H1 (cell line): ENCODE measurements at regions not wholly inside any gene's neighbourhood (a gene's known extent, or its start where the extent isn't known, plus 50 kb on each side); places are given as distances from the start of the nearest gene placed in this dataset.

Experiments
- CTCF ChIA-PET: fragments of 300-600 bp; sonication (Branson Sonifier 250); formaldehyde crosslinking; loops from one replicate; lab custom pipeline; 2021; ENCODE audit not compliant: partially characterized antibody; lab: Charles Lee
- POLR2A ChIA-PET: fragments of 300-600 bp; sonication (Branson Sonifier 250); formaldehyde crosslinking; loops from one replicate; lab custom pipeline; 2021; ENCODE audit warnings: inconsistent platforms; ENCODE audit not compliant: partially characterized antibody; lab: Charles Lee
- DNase-seq, 2 experiments: peaks; one replicate each; pipeline versions ENCODE4 v3.0.0 to v3.0.0-alpha.2; 2010 to 2022; ENCODE audit warnings: low spot score in 2 of 2, low read depth in 1 of 2, mixed read lengths in 1 of 2
- FAIRE-seq: peaks from 2 replicates; lab custom pipeline; 2011; peaks lifted over from hg19 to GRCh38; lab: Jason Lieb, UNC
- H2AFZ ChIP-seq: 2 replicates; pipeline ENCODE4 v1.8.1; 2012; ENCODE audit warnings: low read length, inconsistent platforms
- H2AK5ac ChIP-seq: 2 replicates; pipeline ENCODE4 v1.6.1; 2013; ENCODE audit warnings: low read depth, low read length
- H2BK120ac ChIP-seq: replicated peaks from 2 replicates; pipeline ENCODE3; 2013; ENCODE audit warnings: low read depth, low read length, inconsistent platforms
- H2BK12ac ChIP-seq: 2 replicates; pipeline ENCODE4 v1.6.1; 2013; ENCODE audit warnings: low read depth, low read length
- H2BK15ac ChIP-seq: 2 replicates; pipeline ENCODE4 v1.6.1; 2013; ENCODE audit warnings: low read length
- H2BK20ac ChIP-seq: 2 replicates; pipeline ENCODE4 v1.6.1; 2013; ENCODE audit warnings: low read length
- H2BK5ac ChIP-seq: 2 replicates; pipeline ENCODE4 v1.6.1; 2013; ENCODE audit warnings: low read depth, low read length
- H3K14ac ChIP-seq: 2 replicates; pipeline ENCODE4 v1.6.1; 2013; ENCODE audit warnings: inconsistent platforms; ENCODE audit not compliant: insufficient read length
- H3K18ac ChIP-seq: 2 replicates; pipeline ENCODE4 v1.6.1; 2013; ENCODE audit warnings: low read length; ENCODE audit errors: extremely low read depth
- H3K23ac ChIP-seq: 2 replicates; pipeline ENCODE4 v1.6.1; 2013; ENCODE audit warnings: inconsistent platforms; ENCODE audit not compliant: insufficient read length
- H3K23me2 ChIP-seq: 2 replicates; pipeline ENCODE4 v1.6.1; 2013; ENCODE audit warnings: low read depth, low read length
- H3K27ac ChIP-seq: 2 replicates; pipeline ENCODE4 v1.6.1; 2011; ENCODE audit warnings: low read depth, low read length, inconsistent platforms
- H3K27me3 ChIP-seq, 4 experiments: replicated peaks in 1 of 4; 1 replicate in 1 of 4; 2 replicates in 3 of 4; pipeline versions ENCODE4 v1.6.1 to v1.8.1; 2011 to 2013; ENCODE audit warnings: low read length in 3 of 4, mild to moderate bottlenecking in 3 of 4, inconsistent platforms in 2 of 4, mixed read lengths in 2 of 4, moderate library complexity in 1 of 4; ENCODE audit not compliant: control insufficient read depth in 3 of 4, insufficient read depth in 3 of 4; ENCODE audit errors: extremely low read depth in 1 of 4
- H3K36me3 ChIP-seq, 4 experiments: 2 replicates each; pipeline versions ENCODE4 v1.6.1 to v1.8.1; 2011 to 2013; ENCODE audit warnings: mild to moderate bottlenecking in 4 of 4, low read length in 3 of 4, moderate library complexity in 2 of 4, control low read depth in 1 of 4, inconsistent platforms in 1 of 4; ENCODE audit not compliant: insufficient read depth in 4 of 4, control insufficient read depth in 2 of 4
- H3K4ac ChIP-seq: replicated peaks from 2 replicates; pipeline ENCODE3; 2013; ENCODE audit warnings: low read length, low read depth, mixed read lengths, inconsistent platforms; ENCODE audit not compliant: insufficient read length
- H3K4me1 ChIP-seq, 4 experiments: replicated peaks in 1 of 4; 1 replicate in 1 of 4; 2 replicates in 3 of 4; pipeline versions ENCODE4 v1.6.1 to v1.8.1; 2011 to 2013; ENCODE audit warnings: low read length in 3 of 4, inconsistent platforms in 2 of 4, mixed read lengths in 1 of 4; ENCODE audit not compliant: insufficient read depth in 4 of 4, control insufficient read depth in 3 of 4
- H3K4me2 ChIP-seq, 2 experiments: 2 replicates each; pipeline versions ENCODE4 v1.6.1 to v1.8.1; 2011 to 2013; ENCODE audit warnings: low read depth in 2 of 2, low read length in 2 of 2, control low read depth in 1 of 2, inconsistent platforms in 1 of 2, mild to moderate bottlenecking in 1 of 2; ENCODE audit not compliant: insufficient read depth in 1 of 2
- H3K4me3 ChIP-seq, 4 experiments: fragments of 200-600, 300-600 bp in 1 of 4; sonication (generic), shearing (Covaris generic), sonication (Bioruptor Twin) in 1 of 4; 2 replicates each; pipeline versions ENCODE4 v1.5.1 to v1.8.1; 2011 to 2016; ENCODE audit warnings: low read length in 4 of 4, low read depth in 3 of 4, control low read depth in 2 of 4, inconsistent platforms in 2 of 4, mild to moderate bottlenecking in 2 of 4, mixed read lengths in 1 of 4, moderate library complexity in 1 of 4; ENCODE audit not compliant: insufficient read depth in 2 of 4; ENCODE audit errors: extremely low read depth in 1 of 4
- H3K56ac ChIP-seq: replicated peaks from 2 replicates; pipeline ENCODE3; 2013; ENCODE audit warnings: low read depth, mild to moderate bottlenecking, mixed read lengths, low read length, inconsistent platforms; ENCODE audit not compliant: insufficient read length
- H3K79me1 ChIP-seq: 2 replicates; pipeline ENCODE4 v1.6.1; 2013; ENCODE audit warnings: low read depth, low read length, control low read depth
- H3K79me2 ChIP-seq, 2 experiments: 2 replicates each; pipeline versions ENCODE4 v1.6.1 to v1.8.1; 2012 to 2013; ENCODE audit warnings: low read length in 2 of 2, mild to moderate bottlenecking in 2 of 2, inconsistent platforms in 1 of 2; ENCODE audit not compliant: insufficient read depth in 2 of 2, control insufficient read depth in 1 of 2
- H3K9ac ChIP-seq, 4 experiments: replicated peaks in 1 of 4; 1 replicate in 1 of 4; 2 replicates in 3 of 4; pipeline versions ENCODE4 v1.6.1 to v1.8.1; 2011 to 2013; ENCODE audit warnings: low read depth in 3 of 4, low read length in 3 of 4, control low read depth in 2 of 4, mild to moderate bottlenecking in 2 of 4, moderate library complexity in 2 of 4, inconsistent platforms in 1 of 4; ENCODE audit errors: extremely low read depth in 1 of 4
- H3K9me3 ChIP-seq, 2 experiments: 2 replicates each; pipeline versions ENCODE4 v1.6.1 to v1.8.1; 2012 to 2013; ENCODE audit warnings: mild to moderate bottlenecking in 2 of 2, moderate library complexity in 2 of 2, control low read depth in 1 of 2, inconsistent platforms in 1 of 2, low read depth in 1 of 2, low read length in 1 of 2, mixed read lengths in 1 of 2; ENCODE audit not compliant: insufficient read depth in 2 of 2
- H4K20me1 ChIP-seq, 2 experiments: replicated peaks in 1 of 2; 2 replicates each; pipeline versions ENCODE3 to v1.8.1; 2011 to 2013; ENCODE audit warnings: inconsistent platforms in 2 of 2, low read length in 2 of 2, mild to moderate bottlenecking in 1 of 2; ENCODE audit not compliant: insufficient read depth in 2 of 2, control insufficient read depth in 1 of 2
- H4K5ac ChIP-seq: 2 replicates; pipeline ENCODE4 v1.6.1; 2013; ENCODE audit warnings: low read length, low read depth, mixed read lengths, inconsistent platforms; ENCODE audit not compliant: insufficient read length
- H4K8ac ChIP-seq: 2 replicates; pipeline ENCODE4 v1.8.0; 2013; ENCODE audit warnings: mild to moderate bottlenecking, moderate library complexity, low read length, inconsistent platforms; ENCODE audit not compliant: insufficient read depth; ENCODE audit errors: extremely low read depth
- H4K91ac ChIP-seq: replicated peaks from 2 replicates; pipeline ENCODE3; 2013; ENCODE audit warnings: low read length, mixed read lengths, inconsistent platforms; ENCODE audit not compliant: insufficient read length
- BACH1 ChIP-seq: IDR thresholded peaks from 2 replicates; pipeline ENCODE4 v1.6.1; 2012; ENCODE audit warnings: low read length, improper control_type of control experiment
- CBX8 ChIP-seq: fragments of 300-800, 300-1000 bp; sonication (generic); IDR thresholded peaks from 2 replicates; pipeline ENCODE4 v1.7.1; 2016; ENCODE audit warnings: low read depth, low read length, borderline replicate concordance
- CREB1 ChIP-seq: IDR thresholded peaks from 2 replicates; pipeline ENCODE4 v1.6.1; 2012; ENCODE audit warnings: inconsistent platforms
- GABPA ChIP-seq: IDR thresholded peaks from 2 replicates; pipeline ENCODE4 v1.6.1; 2011; ENCODE audit warnings: mild to moderate bottlenecking, low read length, moderate library complexity, borderline replicate concordance; ENCODE audit not compliant: insufficient read depth
- GTF2F1 ChIP-seq: IDR thresholded peaks from 2 replicates; pipeline ENCODE4 v1.6.1; 2012; ENCODE audit warnings: low read depth, low read length, improper control_type of control experiment, borderline replicate concordance
- KDM4A ChIP-seq: IDR thresholded peaks from one replicate; pipeline ENCODE4 v1.7.1; 2012; ENCODE audit warnings: low read depth, mild to moderate bottlenecking, moderate library complexity, low read length, inconsistent platforms; ENCODE audit not compliant: severe bottlenecking
- KDM5A ChIP-seq: fragments of 200-600 bp; IDR thresholded peaks from 2 replicates; pipeline ENCODE4 v1.7.1; 2012; ENCODE audit warnings: mild to moderate bottlenecking, low read length, inconsistent platforms, mixed read lengths
- NANOG ChIP-seq: IDR thresholded peaks from 2 replicates; pipeline ENCODE4 v1.6.1; 2011; ENCODE audit warnings: low read length, low read depth, mild to moderate bottlenecking, inconsistent platforms; ENCODE audit not compliant: insufficient read depth, poor library complexity, severe bottlenecking
- NRF1 ChIP-seq: IDR thresholded peaks from 2 replicates; pipeline ENCODE4 v1.6.1; 2011; ENCODE audit warnings: mild to moderate bottlenecking, low read depth, low read length, improper control_type of control experiment
- POLR2A ChIP-seq, 2 experiments: IDR thresholded peaks; 1 replicate in 1 of 2; 2 replicates in 1 of 2; pipeline ENCODE4 v1.6.1; 2011; ENCODE audit warnings: low read depth in 2 of 2, low read length in 2 of 2, mild to moderate bottlenecking in 2 of 2; ENCODE audit errors: control extremely low read depth in 1 of 2
- SP4 ChIP-seq: IDR thresholded peaks from 2 replicates; pipeline ENCODE4 v1.6.1; 2012; ENCODE audit warnings: low read length, inconsistent platforms
- WGBS, 2 experiments: shearing (Covaris generic) in 1 of 2; methylation state at CpG; one replicate each; pipeline versions ENCODE4 v1.1.6 to v1.1.7; 2013 to 2015; ENCODE audit warnings: low lambda C conversion rate in 2 of 2, mixed read lengths in 2 of 2, inconsistent platforms in 1 of 2, low coverage in 1 of 2, missing lambda C conversion rate in 1 of 2; ENCODE audit not compliant: insufficient replicate concordance in 2 of 2, insufficient coverage in 1 of 2, insufficient read length in 1 of 2; ENCODE audit errors: extremely low coverage in 1 of 2, missing lambda C conversion rate in 1 of 2; 5-methylcytosine and 5-hydroxymethylcytosine counted together
- TF ChIP-seq, protein P1 (sequence below): IDR thresholded peaks from 2 replicates; pipeline ENCODE4 v1.6.1; 2011; ENCODE audit warnings: low read length, improper control_type of control experiment

DNA sequence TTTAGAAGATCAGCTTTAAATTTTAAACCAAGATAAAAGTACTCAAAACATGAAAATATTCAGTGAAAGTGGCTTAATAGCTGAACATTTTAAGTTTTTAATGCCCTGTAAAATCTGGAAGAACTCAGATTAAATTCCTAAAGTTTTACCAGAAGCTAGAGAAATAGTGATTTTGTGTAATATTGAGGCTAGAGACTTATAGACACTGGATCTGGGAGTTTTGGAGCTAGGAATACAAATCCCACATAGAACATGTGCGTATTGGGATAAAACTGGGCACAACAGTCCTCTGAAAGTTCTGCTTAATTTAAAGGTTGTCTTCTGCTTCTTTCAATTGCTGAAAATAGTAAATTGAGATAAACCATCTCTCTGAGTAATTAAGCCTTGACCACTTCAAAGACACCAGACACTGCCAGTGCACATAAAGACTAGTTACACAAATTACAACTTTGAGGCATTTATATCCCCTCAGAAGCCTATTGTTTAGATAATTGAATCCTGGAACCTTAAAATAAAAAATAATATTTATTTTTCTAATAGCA, 1382.5 kb downstream of the OTOL1 start:
- Histone ChIP-seq H3K56ac (no peak overlapping the region), H3K18ac (no peak overlapping the region), H3K79me2 (no peaks in the 10 kb centered on the region), H3K79me1 (no peaks in the 10 kb centered on the region), H3K4me2 (no peak overlapping the region), H3K23ac (no peak overlapping the region), H2BK20ac (no peak overlapping the region), H2BK12ac (no peak overlapping the region), H3K27me3 (no peaks in the 10 kb centered on the region), H3K4me1 (no peaks in the 10 kb centered on the region), H2BK120ac (no peak overlapping the region), H3K9ac (no peak overlapping the region), H3K23me2 (no peaks in the 10 kb centered on the region), H3K4me3 (no peak overlapping the region), H3K14ac (no peak overlapping the region), H2AFZ (no peak overlapping the region), H3K27ac (no peak overlapping the region), H2BK5ac (no peak overlapping the region), H4K5ac (no peak overlapping the region), H4K8ac (no peak overlapping the region), H3K36me3 (no peaks in the 10 kb centered on the region), H2AK5ac (no peak overlapping the region), H4K20me1 (no peaks in the 10 kb centered on the region), H3K9me3 (no peaks in the 10 kb centered on the region), H2BK15ac (no peak overlapping the region), H4K91ac (no peak overlapping the region), H3K4ac (no peak overlapping the region)
- ChIA-PET POLR2A (no interaction called here), CTCF (no interaction called here)
- DNase-seq = no peak
- WGBS, 2 experiments = no CpG with 5 or more reads among the region's 1 CpG
- no peak for FAIRE-seq
- TF ChIP-seq GTF2F1 (no peak), KDM4A (no peak), SP4 (no peak), NRF1 (no peak), BACH1 (no peak), GABPA (no peak), NANOG (no peak), CREB1 (no peak), KDM5A (no peak), POLR2A (IDR thresholded peaks at IDR 0.05; ENCODE audit: control extremely low read depth in 1 of 2, low read depth in 2 of 2, low read length in 2 of 2) (no peak), CBX8 (no peak)
- TF ChIP-seq, protein P1, sequence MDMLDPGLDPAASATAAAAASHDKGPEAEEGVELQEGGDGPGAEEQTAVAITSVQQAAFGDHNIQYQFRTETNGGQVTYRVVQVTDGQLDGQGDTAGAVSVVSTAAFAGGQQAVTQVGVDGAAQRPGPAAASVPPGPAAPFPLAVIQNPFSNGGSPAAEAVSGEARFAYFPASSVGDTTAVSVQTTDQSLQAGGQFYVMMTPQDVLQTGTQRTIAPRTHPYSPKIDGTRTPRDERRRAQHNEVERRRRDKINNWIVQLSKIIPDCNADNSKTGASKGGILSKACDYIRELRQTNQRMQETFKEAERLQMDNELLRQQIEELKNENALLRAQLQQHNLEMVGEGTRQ = no peak
